A673 (cell line): ENCODE measurements at regions not wholly inside any gene's neighbourhood (a gene's known extent, or its start where the extent isn't known, plus 50 kb on each side); places are given as distances from the start of the nearest gene placed in this dataset.

Experiments used
- BruUV-seq: library from RNA; stranded (reverse); fragments of 400-500 nt; replicated peaks from 2 replicates; lab custom pipeline; 2021; lab: Mats Ljungman, UMichigan
- CTCF ChIA-PET: fragments of 300-600 bp; sonication (Branson Sonifier 250); formaldehyde crosslinking; loops from one replicate; lab custom pipeline; 2022; ENCODE audit warnings: antibody characterized with exemption; lab: Charles Lee
- POLR2A ChIA-PET: fragments of 300-600 bp; sonication (Branson Sonifier 250); formaldehyde crosslinking; loops from one replicate; lab custom pipeline; 2022; ENCODE audit warnings: antibody characterized with exemption; ENCODE audit not compliant: low non-redundant PET; lab: Charles Lee
- DNase-seq: peaks from one replicate; pipeline ENCODE4 v3.0.0-alpha.2; 2015; ENCODE audit warnings: low spot score
- H3K27ac ChIP-seq: fragments of 200-600 bp; sonication (generic); 2 replicates; pipeline ENCODE4 v1.5.1; 2016; ENCODE audit warnings: mixed run types, low read depth, mild to moderate bottlenecking, mixed read lengths, antibody characterized with exemption, low read length; ENCODE audit not compliant: poor library complexity, severe bottlenecking
- H3K27me3 ChIP-seq: fragments of 200-600 bp; sonication (generic); replicated peaks from 2 replicates; pipeline ENCODE4 v1.6.1; 2017; ENCODE audit warnings: mixed run types, low read depth, mild to moderate bottlenecking, mixed read lengths, antibody characterized with exemption, low read length; ENCODE audit not compliant: insufficient read depth, poor library complexity
- H3K36me3 ChIP-seq: fragments of 200-600 bp; sonication (generic); 2 replicates; pipeline ENCODE4 v1.6.1; 2016; ENCODE audit warnings: mixed run types, mild to moderate bottlenecking, mixed read lengths, antibody characterized with exemption, low read length; ENCODE audit not compliant: insufficient read depth, poor library complexity, severe bottlenecking
- H3K4me1 ChIP-seq: fragments of 200-600 bp; sonication (generic); 2 replicates; pipeline ENCODE4 v1.6.1; 2017; ENCODE audit warnings: mixed run types, mild to moderate bottlenecking, mixed read lengths, antibody characterized with exemption, low read length; ENCODE audit not compliant: insufficient read depth, poor library complexity, severe bottlenecking
- H3K4me3 ChIP-seq: fragments of 200-600 bp; sonication (generic); 2 replicates; pipeline ENCODE4 v1.5.1; 2016; ENCODE audit warnings: low read depth, mixed run types, mild to moderate bottlenecking, mixed read lengths, low read length; ENCODE audit not compliant: poor library complexity, severe bottlenecking
- H3K9me3 ChIP-seq: fragments of 200-600 bp; sonication (generic); 2 replicates; pipeline ENCODE4 v1.6.1; 2016; ENCODE audit warnings: mixed run types, low read depth, mild to moderate bottlenecking, mixed read lengths, antibody characterized with exemption, low read length; ENCODE audit not compliant: poor library complexity, severe bottlenecking
- CTCF ChIP-seq: fragments of 300-800, 200-600 bp; sonication (generic); conservative IDR thresholded peaks from 2 replicates; pipeline ENCODE4 v1.5.1; 2017; ENCODE audit warnings: low read depth, mild to moderate bottlenecking, antibody characterized with exemption, low read length, moderate library complexity, mixed read lengths
- EZH2 ChIP-seq: fragments of 200-600 bp; sonication (generic); IDR thresholded peaks from 2 replicates; pipeline ENCODE4 v1.6.1; 2017; ENCODE audit warnings: borderline replicate concordance, low read depth, mild to moderate bottlenecking, mixed read lengths, antibody characterized with exemption, low read length; ENCODE audit not compliant: poor library complexity, severe bottlenecking
- intact Hi-C: fragments of 100-400 bp; cut with micrococcal nuclease; formaldehyde crosslinking; loops from one replicate; pipeline ENCODE4 v1.10.0; 2022; ENCODE audit not compliant: unreplicated experiment

- Histone ChIP-seq H3K9me3 (no peaks in the 10 kb centered on the region), H3K27ac (no peak overlapping the region), H3K27me3 (no peaks in the 10 kb centered on the region), H3K4me1 (no peaks in the 10 kb centered on the region), H3K4me3 (no peak overlapping the region), H3K36me3 (no peaks in the 10 kb centered on the region)
- no peak for DNase-seq
- TF ChIP-seq CTCF (peak; percentile 39), EZH2 (no peak)
- intact Hi-C loops: no loop called here
- BruUV-seq: no TSS peak
- POLR2A ChIA-PET: no interaction called here
- CTCF ChIA-PET: no interaction called here
Observed at GRCh38 chr4:82217986-82218715, 155.6 kb downstream of the HNRNPD start.

GRCh38 chr4:82216219-82216618, 157.6 kb downstream of the HNRNPD start:
- Histone ChIP-seq H3K27ac (no peak overlapping the region), H3K4me3 (no peak overlapping the region), H3K4me1 (no peaks in the 10 kb centered on the region), H3K9me3 (no peaks in the 10 kb centered on the region), H3K36me3 (no peaks in the 10 kb centered on the region), H3K27me3 (no peaks in the 10 kb centered on the region)
- DNase-seq: no peak
- TF ChIP-seq CTCF: no peak
- no peak for TF ChIP-seq EZH2
- intact Hi-C loops: no loop called here
- POLR2A ChIA-PET: no interaction called here
- no TSS peak for BruUV-seq
- CTCF ChIA-PET: no interaction called here

GRCh38 chr4:82215800-82216199, 158.0 kb downstream of the HNRNPD start:
- Histone ChIP-seq H3K4me1 (no peaks in the 10 kb centered on the region), H3K27me3 (no peaks in the 10 kb centered on the region), H3K27ac (no peak overlapping the region), H3K9me3 (no peaks in the 10 kb centered on the region), H3K4me3 (no peak overlapping the region), H3K36me3 (no peaks in the 10 kb centered on the region)
- no peak for DNase-seq
- TF ChIP-seq EZH2: no peak
- no peak for TF ChIP-seq CTCF
- POLR2A ChIA-PET: no interaction called here
- CTCF ChIA-PET: no interaction called here
- no TSS peak for BruUV-seq
- intact Hi-C loops: no loop called here
